ENCODE measurements at regions not wholly inside any gene's neighbourhood (a gene's known extent, or its start where the extent isn't known, plus 50 kb on each side); places are given as distances from the start of the nearest gene placed in this dataset.
"Not testable (repeated sequence)": the region's sequence is repeated elsewhere in the genome, so short reads cannot be mapped to it uniquely, and the experiment has no call there.

GRCh38 chr11:121855138-121855537 is 260.9 kb downstream of the BLID start:
- DNase-seq: not testable (repeated sequence)

GRCh38 chr11:121844016-121844415 is 272.0 kb downstream of the BLID start:
- DNase-seq: no peak

- no peak for DNase-seq
Observed at GRCh38 chr11:121842192-121842585, 273.8 kb downstream of the BLID start.

DNA sequence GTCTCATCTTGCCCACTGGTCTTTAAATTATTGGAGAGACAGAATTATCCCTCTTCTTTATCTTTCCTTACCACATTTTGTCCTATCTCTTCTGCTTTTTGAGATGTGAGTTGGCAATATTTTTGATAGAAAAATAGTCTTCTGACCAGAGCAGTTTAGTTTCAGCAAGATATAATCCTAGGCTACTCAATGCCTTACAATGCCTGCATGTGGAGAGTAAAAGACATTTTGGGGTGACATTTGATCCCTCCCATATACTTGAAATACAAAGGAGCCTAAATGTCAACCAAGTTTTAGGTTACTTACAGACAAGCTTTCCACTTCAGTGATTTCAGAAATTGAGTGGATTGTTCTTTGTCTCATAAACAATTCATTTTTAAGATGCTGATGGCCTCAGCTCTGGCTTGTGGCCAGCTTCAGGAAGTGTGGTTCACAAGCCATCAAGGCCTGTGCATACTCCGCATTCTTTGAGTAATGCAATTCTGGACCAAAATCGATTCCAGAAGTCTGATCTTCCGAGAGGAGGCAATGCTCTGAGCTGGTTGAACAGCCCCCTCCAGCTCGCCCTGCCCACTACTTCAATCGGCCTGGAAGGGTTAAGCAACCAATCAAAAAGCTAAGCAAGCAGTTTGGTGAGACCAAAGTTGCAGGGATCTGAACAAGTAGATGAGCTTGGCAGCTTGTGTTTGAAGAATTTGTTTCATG is 274.4 kb downstream of the BLID start:
- DNase-seq: no peak

- no peak for DNase-seq
Observed at GRCh38 chr11:121839781-121840180, 276.2 kb downstream of the BLID start.

DNA sequence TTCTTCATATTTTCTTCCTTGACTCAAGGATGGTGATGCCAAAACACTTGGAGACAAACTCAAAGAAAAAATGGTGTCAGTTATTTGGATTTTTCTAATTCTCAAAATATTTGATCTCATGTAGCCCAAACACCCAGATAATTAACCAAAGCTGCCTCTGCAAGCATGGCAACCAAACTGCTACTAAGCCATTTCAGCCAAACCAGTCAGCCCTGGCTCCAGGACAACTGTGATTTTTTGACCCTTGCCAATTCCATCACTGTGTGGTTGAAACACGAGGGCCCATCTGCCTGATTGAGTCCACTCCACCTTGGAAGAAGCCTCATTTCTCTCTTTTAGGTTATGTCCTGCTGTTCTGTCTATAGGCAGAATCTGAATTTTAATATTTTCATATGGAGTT is 277.4 kb downstream of the BLID start:
- no peak for DNase-seq

DNA sequence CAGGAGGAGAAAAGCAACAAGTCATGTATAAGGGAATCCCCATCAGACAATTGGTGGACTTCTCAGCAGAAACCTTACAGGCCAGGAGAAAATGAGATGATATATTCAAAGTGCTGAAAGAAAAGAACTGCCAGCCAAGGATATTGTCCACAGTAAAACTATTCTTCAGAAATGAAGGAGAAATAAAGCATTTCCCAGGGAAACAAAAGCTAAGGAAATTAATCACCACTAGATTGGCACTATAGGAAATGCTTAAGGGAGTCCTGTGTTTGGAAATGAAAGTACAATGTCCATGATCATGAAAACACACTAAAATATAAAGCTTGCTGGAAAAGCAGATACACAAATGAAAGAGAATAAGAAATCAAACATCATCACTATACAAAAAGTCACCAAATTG is 282.0 kb downstream of the BLID start:
- no peak for DNase-seq

DNA sequence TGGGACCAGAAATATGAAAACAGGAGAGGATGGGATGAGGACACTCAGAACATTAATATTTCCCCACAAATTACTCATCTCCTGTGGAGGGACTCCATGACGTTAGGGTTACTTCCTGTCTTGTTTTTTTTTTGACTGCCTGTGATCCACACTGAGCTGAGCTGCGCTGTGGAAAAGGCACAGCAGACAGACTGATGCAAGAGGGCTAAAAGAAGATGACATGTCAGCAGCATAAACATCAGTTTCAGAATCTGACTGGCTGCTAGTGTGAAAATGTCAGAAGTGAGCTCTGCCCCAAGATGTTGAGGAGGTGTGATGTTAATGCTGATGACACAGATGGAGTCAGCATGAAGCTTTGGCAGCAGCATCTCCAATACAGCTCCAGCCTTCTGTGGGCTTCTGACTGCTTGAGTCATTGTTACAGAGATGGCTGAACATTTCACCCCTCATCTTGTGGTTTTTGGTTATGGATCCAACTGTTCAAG is 286.8 kb downstream of the BLID start:
- DNase-seq: no peak

DNA sequence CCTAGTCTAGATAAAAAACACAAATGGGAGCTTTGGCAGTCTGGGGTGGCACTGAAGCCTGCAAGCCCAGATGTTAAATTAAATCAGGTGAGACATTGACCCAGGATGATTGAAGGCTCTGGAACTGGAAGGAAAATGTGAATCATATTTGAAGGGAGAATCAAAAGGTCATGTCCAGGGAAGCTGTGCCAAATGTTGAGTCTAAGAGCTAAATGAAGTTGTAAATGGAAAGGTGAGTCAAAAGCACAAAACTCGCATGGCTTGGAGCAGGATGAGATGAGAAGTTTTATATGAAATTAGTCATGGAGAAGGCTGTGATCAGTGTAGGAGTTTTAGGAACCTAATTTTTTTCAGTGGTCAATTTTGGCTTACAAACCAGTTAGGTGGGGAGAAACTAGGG is 301.1 kb downstream of the BLID start:
- no peak for DNase-seq

GRCh38 chr11:121814296-121814695 is 301.7 kb downstream of the BLID start:
- no peak for DNase-seq

GRCh38 chr11:121810291-121810690 is 305.7 kb downstream of the BLID start:
- DNase-seq: no peak

DNA sequence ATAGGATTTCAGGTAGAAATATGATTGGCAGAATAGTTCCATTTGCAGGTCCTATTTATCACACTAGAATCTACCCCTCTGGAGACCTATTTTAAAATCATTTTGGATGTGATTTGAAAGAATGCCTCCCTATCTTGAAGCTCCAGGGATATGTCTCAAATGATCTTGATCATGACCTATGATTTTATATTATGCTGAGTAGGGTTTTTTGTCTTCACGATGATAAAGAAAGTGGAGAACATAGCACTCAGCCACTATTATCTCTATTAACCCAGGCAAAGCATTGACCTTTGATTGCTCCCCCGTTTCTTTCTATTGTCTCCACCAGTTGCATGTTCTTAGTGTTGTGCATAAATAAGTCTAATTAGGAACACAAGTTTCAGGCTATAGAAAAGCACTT is 307.9 kb downstream of the BLID start:
- DNase-seq: no peak

DNA sequence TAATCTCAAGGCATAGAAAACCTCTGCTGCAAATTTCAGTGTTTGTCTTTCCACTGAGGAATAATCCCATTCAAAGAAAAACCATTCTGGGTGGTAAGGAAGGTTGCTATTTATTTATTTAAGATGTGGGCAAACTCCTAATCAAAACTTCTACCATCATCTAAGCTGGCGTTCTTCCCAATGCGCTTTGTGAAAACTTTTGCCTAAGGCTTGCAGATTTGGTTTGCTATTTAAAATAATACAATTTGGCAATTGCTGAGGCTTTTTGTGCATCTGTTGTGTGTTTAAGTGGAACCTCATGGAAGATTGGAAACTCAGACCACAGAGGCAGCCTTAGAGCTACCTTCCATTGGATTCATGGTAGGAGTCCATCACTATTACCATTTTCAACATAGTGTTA is 309.0 kb downstream of the BLID start:
- no peak for DNase-seq

DNA sequence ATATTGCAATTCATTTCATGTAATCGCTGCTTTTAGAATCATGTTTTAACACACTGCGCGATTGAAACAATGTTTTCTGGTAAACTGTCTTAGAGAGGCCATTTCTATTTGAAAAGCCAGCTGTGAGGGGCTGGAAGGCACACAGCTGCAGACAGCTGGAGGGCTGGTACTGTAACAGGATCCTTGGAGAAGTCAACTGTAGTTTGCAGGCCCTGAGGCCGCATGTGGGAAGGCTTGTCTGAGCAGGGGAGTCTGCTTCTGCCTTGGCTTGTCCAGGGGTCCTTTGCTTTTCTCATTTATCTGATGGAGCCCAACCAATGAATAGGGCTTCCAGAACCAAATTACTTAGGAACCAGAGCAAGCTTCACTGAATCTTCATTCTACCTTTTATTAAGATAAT is 313.5 kb downstream of the BLID start:
- no peak for DNase-seq

- no peak for DNase-seq
Observed at GRCh38 chr11:121801781-121802180, 314.2 kb downstream of the BLID start.

- DNase-seq: no peak
Observed at GRCh38 chr11:121801394-121801748, 314.6 kb downstream of the BLID start.

GRCh38 chr11:121800731-121801393 is 315.2 kb downstream of the BLID start:
- no peak for DNase-seq

GRCh38 chr11:121800240-121800639 is 315.8 kb downstream of the BLID start:
- no peak for DNase-seq

DNA sequence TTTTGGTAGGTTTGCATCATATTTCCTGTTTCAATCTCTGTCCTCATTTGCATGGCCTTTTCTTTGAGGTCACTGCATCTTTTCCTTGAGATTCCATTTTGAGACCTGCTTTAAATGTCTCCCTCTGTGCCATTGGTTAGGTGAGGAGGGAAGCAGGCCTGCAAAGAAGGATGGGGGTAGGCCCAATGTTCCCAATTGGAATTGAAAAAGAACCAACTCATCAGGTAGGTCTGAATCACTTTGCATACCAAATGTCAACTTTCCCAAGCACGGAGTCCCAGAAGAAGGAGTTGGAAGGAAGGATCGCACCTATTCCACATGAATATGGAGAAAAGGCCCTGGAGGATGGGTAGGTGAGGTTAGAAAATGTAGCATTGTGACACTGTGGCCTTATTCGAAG is 318.5 kb downstream of the BLID start:
- no peak for DNase-seq

- no peak for DNase-seq
Observed at GRCh38 chr11:121795174-121795573, 320.8 kb downstream of the BLID start.

- DNase-seq: no peak
Observed at GRCh38 chr11:121794671-121795141, 321.3 kb downstream of the BLID start.

DNA sequence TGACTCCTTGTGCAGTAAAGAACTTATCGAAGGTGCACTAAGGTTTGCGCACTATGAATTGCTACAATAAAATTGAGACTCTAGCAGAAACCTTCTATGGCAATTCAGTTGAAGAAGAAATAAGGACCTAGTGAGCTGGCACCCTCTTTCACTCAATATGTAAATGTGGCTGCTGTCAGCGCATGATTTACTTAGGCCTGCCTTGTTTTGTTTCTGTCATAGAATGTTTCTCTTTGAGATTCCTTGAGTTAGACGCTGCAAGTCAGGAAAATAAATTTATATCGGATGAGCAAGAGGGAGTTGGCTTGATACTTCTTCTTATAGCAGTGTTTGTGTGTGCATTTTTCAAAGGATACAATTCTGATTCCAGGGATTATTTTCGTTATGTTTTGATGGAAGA is 322.1 kb downstream of the BLID start:
- DNase-seq: no peak

DNA sequence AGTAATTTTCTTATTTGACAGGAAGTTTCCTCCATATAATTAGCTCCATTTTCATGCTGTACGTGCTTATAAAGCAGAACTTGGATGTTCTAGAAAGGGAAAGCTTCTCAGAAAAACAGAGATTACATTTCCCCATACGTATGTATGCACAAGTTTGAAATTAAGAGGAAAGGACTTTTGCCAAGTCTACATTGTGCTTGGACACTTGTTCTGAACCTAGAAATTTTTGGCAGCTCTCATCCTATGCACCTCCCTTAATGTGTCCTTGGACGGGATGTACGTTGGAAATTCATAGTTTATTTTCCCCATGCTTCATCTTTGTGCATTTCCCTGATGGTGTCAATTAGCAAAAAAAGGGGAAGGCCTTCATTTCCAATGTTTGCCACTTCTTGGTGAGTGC is 322.7 kb downstream of the BLID start:
- DNase-seq: no peak

GRCh38 chr11:121792185-121792584 is 323.8 kb downstream of the BLID start:
- DNase-seq: no peak

DNA sequence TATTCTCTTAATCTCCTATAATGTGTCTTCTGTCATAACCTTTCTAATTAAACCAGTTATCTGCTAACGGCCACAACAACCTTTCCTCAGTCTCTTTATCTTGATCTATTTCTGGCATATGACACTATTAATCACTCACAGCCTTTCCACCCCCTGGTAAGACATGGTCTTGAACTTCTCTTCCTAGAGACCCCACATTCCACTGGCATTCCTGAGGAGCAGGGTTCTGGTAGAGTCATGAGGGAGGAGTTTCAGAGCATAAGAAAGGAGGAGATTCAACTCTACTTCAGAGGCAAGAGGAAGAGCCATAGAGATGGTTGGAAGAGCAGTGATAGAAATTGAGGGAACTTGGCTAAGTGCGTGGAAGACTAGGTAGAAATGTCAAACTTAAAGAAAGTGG is 325.6 kb downstream of the BLID start:
- DNase-seq: no peak

All from activated CD8-positive, alpha-beta memory T cell treated with anti-CD3 and anti-CD28 coated beads, Interleukin-2, amount 50 U/mL, for 48 hours (primary cell).